H1 (cell line): ENCODE measurements at regions not wholly inside any gene's neighbourhood (a gene's known extent, or its start where the extent isn't known, plus 50 kb on each side); places are given as distances from the start of the nearest gene placed in this dataset.

Experiments used
- CHD7 ChIP-seq: fragments of 300-600 bp; sonication (generic); IDR thresholded peaks from 2 replicates; pipeline ENCODE4 v1.7.1; 2012; ENCODE audit warnings: low read length, moderate library complexity, mild to moderate bottlenecking, inconsistent platforms; ENCODE audit not compliant: insufficient replicate concordance
- CTCF ChIP-seq, 3 experiments: IDR thresholded peaks; 1 replicate in 2 of 3; 2 replicates in 1 of 3; pipeline versions ENCODE4 v1.5.1 to v1.6.1; 2011; ENCODE audit warnings: low read length in 3 of 3, mild to moderate bottlenecking in 3 of 3, inconsistent platforms in 2 of 3, low read depth in 1 of 3, moderate library complexity in 1 of 3; ENCODE audit not compliant: insufficient read depth in 1 of 3; ENCODE audit errors: control extremely low read depth in 1 of 3
- MAFK ChIP-seq: IDR thresholded peaks from 2 replicates; pipeline ENCODE4 v1.6.1; 2012; ENCODE audit warnings: low read depth, mild to moderate bottlenecking, improper control_type of control experiment, low read length
- POLR2A ChIP-seq, 2 experiments: IDR thresholded peaks; 1 replicate in 1 of 2; 2 replicates in 1 of 2; pipeline ENCODE4 v1.6.1; 2011; ENCODE audit warnings: low read depth in 2 of 2, low read length in 2 of 2, mild to moderate bottlenecking in 2 of 2; ENCODE audit errors: control extremely low read depth in 1 of 2
- RNF2 ChIP-seq: fragments of 200-900, 300-1000 bp; sonication (generic); IDR thresholded peaks from 2 replicates; pipeline ENCODE4 v1.7.1; 2016; ENCODE audit warnings: borderline replicate concordance, low read depth, mild to moderate bottlenecking, antibody characterized with exemption, low read length; ENCODE audit not compliant: poor library complexity, severe bottlenecking; ENCODE audit errors: missing control alignments

- TF ChIP-seq MAFK (no peak), CTCF (IDR thresholded peaks at IDR 0.05; ENCODE audit: control extremely low read depth in 1 of 3, insufficient read depth in 1 of 3, low read depth in 1 of 3, low read length in 3 of 3) (no peak), CHD7 (no peak), POLR2A (IDR thresholded peaks at IDR 0.05; ENCODE audit: control extremely low read depth in 1 of 2, low read depth in 2 of 2, low read length in 2 of 2) (no peak), RNF2 (no peak)
These were observed 561.8 kb upstream of the MDFIC2 start for GRCh38 chr3:70874196-70874595.
